ENCODE measurements at regions not wholly inside any gene's neighbourhood (a gene's known extent, or its start where the extent isn't known, plus 50 kb on each side); places are given as distances from the start of the nearest gene placed in this dataset.

- DNase-seq, result no peak
Observed at GRCh38 chr3:177499779-177500423, 302.6 kb upstream of the TBL1XR1 start.

DNA sequence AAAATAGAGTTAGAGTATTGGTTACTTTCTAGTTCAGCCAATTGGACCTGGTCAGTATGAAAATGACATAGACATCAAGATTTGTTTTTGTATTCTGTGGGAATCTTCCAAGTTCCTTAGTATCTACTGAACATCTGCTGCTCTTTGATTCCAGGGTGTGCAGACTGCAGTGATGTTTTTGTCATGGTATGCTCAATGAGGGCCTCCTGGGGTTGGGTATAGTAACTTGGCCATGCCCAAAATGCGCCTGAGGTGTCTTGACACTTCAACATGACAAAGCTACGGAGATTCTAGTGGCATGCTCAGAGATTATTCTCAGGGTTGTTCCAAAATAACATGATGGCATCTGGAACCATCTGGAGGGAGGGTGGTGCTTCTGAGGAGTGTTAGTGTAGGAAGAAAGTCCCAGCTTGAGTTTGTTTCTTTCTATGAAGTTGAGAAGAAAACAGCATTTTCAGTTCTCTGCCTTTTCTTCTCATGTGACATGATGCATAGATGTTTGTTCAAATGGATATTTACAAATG lies 313.5 kb upstream of the TBL1XR1 start:
- DNase-seq, result no peak

DNA sequence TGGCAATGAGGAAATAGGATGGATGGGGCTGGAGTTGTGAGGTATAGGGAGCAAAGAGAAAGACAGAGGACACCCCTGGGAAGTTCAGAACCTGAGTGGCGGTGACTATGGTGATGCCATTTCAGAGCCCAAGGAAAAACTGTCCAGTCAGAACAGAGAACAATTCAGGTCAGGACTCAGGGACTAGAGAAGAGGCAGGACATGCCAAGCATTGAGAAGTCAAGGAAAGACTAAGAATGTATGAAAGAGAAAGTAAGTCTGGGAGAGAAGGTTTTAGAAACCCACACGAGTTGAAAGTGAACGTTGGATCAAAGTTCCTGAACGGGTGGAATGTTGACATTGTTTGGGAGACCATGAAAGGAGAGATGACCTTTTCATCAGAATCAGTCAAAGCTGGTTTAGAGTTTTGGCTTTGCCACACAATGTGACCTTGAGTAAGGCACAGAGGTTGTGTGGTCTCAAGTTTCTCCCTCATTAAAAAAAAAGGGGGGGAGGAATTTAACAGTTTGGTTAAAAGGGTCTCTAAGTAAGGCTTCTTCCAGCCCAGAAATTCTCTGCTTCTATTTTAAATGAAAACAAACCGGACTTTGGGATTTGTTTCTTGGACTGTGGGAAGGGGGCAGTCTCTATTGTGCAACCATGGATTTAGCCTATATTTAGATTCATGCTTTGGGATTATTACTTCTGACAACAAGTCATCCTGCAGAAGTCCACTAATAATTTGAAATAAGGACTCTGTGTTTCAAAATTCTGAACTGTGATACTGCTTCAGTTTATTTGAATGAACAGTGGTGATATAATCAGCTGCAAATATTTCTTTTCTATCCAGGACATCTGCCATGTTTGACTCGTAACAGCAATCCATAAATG lies 315.9 kb upstream of the TBL1XR1 start:
- peak; percentile 51 to 84 (median 58) for DNase-seq

- peak; percentile 57 to 83 (median 63) for DNase-seq
Observed at GRCh38 chr3:177513815-177514610, 316.7 kb upstream of the TBL1XR1 start.

- DNase-seq, result no peak
Observed at GRCh38 chr3:177514611-177515499, 317.6 kb upstream of the TBL1XR1 start.

GRCh38 chr3:177515786-177516157 lies 318.5 kb upstream of the TBL1XR1 start:
- no peak for DNase-seq

DNA sequence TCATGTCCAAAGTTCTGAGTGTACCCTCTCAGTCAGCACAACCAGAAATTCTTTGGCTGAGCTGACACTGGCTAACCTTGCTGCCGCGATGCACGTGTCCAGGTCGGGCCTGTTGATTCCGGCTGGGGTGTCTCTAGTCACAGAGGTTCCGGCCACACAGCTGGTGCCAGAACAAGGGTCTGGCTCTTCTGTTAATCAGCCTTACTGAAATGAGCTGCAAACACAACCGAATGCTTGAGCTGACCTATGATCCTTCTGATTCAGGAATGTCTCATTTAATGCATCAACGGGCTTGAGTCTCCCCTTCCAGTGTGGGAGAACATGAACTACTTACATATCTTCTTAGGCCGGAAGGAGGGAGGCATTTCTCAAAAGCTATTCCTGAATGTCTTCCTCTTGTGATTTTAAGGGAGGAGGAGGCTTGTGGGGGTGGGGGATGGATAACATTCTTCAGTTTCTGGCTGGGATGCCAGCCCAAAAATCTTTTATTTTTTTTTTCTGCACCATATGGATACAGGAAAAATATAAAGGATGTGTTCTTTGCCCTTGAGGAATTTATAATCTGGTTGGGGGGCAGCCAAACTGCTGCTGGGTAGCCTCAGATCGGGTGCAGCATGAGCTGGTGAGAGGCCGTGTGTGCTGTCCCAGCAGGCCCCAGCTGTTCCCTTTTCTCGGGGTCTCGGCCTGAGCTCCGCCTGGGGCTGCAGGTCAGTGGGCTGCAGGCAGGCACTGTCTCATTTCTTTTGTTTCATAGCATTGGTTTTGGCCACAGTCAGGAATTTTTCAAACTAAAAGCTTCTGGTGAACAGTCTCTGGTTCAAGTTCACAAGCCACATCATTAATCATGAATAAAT lies 319.1 kb upstream of the TBL1XR1 start:
- peak; percentile 59 to 87 (median 83) for DNase-seq

DNA sequence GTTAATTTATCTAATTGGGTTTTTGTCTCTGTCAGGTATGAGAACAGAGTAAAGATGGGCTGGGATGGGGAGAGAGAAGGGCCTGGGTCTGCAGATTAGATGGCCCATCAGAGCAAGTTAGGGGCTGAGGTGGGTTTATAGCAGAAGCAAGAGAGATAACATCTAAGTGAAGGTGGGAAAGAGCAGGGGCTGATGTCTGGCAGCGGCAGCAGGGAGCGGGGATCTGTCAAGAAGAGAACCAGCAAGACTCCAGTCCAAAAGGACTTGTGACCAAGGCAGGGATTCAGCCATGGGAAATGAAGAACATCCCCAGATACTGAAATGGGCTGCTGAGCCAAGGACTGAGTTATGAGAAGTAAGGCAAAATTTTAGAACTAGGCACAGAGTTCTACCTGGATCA lies 320.6 kb upstream of the TBL1XR1 start:
- DNase-seq, result no peak

- DNase-seq, result no peak
Observed at GRCh38 chr3:177519588-177519987, 322.3 kb upstream of the TBL1XR1 start.

DNA sequence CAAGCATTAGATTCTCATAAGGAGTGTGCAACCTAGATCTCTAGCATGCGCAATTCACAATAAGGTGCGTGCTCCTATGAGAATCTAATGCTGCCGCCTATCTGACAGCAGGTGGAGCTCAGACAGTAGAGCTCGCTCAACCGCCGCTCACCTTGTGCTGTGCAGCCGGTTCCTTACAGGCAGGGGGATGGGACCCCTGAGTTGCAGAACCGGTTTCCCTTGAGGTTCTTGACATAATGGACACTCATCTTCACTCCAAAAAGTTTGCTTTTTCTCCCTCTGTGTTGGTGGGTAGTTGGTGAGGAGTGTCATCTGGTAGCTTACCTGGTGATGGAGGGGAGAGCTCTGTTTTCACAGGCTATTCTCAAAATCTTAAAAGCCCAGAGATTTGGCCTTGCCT lies 324.0 kb upstream of the TBL1XR1 start:
- DNase-seq, result no peak

DNA sequence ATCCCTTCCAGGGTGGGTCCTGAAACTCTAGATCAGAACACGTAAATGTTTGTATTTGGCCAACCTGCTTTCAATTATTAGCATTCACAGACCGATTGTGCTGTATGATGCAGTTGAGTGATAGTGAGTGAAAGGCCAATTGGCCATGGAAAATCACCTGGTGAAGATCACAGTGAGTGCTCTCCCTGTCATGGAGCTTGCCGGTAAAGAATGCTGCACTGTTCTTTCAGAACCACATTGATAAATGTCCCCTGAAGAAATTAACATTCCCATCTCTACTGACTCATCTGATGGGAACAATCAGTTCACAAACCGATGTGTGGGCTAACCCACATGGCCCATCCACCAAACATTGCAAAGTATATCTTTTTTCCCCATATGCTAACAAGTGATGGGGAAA lies 324.8 kb upstream of the TBL1XR1 start:
- DNase-seq, result no peak

DNA sequence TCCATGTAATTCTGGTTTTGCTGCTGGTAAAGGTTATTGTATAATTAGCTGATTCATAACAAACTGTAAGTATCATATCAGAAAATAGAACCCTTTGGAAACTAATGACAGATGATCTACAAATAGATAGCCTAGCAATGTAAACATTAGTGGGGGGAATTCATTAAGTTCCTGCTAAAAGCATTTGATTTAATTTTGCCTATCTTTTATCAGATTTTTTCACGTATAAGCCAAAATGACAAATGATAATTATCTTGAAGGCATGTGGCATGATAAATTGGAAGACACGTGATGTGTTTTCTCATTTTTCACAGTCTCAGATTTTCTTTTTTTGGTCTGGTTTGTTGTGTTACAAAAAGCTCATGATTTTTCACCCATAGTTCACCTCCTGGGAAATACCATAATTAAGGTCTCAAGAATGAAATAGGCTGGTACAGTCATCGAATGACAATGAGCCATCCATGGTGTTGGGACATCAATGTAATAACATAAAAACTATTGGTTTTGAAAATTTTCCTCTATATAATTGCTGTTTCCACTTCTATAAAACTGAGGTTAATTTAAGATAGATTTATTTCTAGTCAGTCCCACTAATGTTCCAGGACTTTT lies 325.9 kb upstream of the TBL1XR1 start:
- no peak for DNase-seq

DNA sequence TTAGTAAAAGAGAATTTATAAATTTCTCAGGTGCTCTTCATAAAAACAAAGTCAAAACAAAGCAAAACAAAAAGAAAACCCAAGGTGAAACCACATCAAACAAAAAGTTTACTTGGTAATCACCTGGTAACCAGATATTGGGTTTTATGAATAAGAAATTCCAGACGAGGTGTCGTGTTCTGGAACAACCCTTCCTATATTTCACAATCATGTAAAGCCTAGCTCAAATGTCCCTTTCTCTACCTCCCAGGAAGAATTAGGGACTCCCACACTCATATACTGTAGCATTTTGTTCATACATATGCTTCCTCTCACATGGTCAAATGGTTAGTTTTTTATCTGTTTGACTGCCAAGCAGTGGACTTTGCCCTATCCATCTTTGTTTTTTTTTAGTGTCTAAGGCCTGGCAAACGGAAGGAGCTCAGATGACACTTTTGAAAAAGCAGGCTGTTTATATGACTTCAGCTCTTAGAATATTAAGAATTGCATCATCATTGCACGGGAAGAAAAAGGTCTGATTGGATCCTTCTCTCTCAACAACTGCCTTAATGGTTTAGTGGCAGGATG lies 326.7 kb upstream of the TBL1XR1 start:
- no peak for DNase-seq

- no peak for DNase-seq
Observed at GRCh38 chr3:177524742-177525141, 327.5 kb upstream of the TBL1XR1 start.

DNA sequence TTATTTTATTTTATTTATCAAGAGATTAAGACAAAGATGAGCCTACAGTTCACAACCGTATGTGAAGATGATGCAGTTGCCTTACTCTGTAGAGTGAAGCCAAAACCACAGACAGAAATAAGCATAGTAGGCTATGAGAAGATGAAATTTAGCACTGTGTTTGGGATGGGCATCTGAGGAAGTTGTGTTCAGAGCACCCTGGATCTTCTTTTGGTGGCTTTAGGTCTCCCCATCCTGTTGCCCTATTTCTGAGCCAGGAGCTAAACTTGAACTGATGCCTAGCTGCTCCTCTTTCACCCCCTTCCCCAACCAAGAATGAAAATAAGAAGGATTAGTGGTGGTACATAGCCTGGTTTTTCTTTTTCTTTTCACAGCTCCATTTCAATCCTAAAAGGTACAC lies 328.1 kb upstream of the TBL1XR1 start:
- DNase-seq, result no peak

GRCh38 chr3:177525987-177526712 lies 328.9 kb upstream of the TBL1XR1 start:
- DNase-seq, result no peak

DNA sequence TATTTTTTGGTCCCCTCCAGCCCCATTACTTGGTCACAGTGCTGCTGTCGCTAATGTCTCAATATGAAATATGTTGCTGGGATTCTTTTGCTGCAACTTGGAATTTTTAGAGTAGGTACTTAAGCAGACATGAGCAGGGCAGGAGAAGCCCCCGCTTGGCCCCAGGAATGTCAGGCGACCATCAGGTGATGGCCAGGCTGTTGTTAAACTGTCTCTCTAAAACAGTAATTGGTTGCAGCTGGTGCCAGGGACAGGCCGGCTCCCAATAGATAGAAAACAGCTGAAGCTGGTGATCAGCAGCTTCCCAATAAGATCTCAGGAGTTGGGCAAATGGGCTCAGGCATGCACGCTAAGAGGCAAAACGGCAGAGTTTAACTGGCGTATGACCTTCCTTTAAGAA lies 329.9 kb upstream of the TBL1XR1 start:
- DNase-seq, result no peak

DNA sequence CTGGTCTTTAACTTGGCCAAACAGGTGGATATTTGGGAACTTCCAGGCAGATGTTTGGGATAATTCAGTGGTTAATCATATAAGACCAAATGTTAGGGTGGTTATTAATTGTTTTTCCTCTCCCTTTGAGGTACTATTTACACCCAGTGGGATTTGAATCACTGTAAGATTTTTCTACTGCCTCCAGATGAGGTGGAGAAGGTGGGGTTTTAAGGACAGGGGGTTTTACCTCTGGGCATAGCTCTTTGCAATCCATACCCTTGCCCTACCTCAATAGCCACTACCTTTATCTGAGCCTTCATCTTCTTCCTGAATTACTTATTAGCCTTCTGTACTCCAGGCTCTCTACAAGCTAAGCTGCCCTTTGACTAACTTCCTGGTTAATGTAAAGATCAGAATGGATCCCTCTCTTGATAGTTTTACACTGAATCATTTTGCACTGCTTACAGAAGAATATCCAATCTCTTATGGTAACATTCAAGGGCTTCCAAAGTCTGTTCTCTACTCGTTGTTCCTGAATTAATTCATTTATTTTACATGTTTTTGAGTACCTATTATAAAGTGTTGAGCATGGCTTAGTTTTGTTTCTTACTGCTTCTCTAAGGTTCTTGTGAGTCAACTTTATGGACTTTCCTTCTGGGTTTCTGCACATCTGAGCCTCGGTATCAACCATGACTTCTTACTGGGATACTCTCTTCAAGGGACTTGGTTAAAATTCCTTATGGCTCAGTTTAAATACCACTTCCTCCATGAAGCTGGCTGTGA lies 331.2 kb upstream of the TBL1XR1 start:
- no peak for DNase-seq
